ENCODE measurements at regions not wholly inside any gene's neighbourhood (a gene's known extent, or its start where the extent isn't known, plus 50 kb on each side); places are given as distances from the start of the nearest gene placed in this dataset.

GRCh38 chr13:67366533-67366932 lies 136.4 kb upstream of the PCDH9 start:
- TF ChIP-seq PPARA (CRISPR knock-in tag; IDR thresholded peaks at IDR 0.05; ENCODE audit: borderline replicate concordance): no peak
- TF ChIP-seq CREB5 (CRISPR knock-in tag; IDR thresholded peaks at IDR 0.05; ENCODE audit: low read depth): no peak
- TF ChIP-seq TCF4 (CRISPR knock-in tag; IDR thresholded peaks at IDR 0.05; ENCODE audit: borderline replicate concordance): no peak
- TF ChIP-seq CSRNP3 (CRISPR knock-in tag; IDR thresholded peaks at IDR 0.05): no peak
- TF ChIP-seq ZFP3 (CRISPR knock-in tag; IDR thresholded peaks at IDR 0.05): no peak
- TF ChIP-seq SNAI2 (CRISPR knock-in tag; IDR thresholded peaks at IDR 0.05): no peak
- TF ChIP-seq ARNTL (CRISPR knock-in tag; IDR thresholded peaks at IDR 0.05; ENCODE audit: borderline replicate concordance, low read depth): no peak
